Prostate gland (tissue), 2 donors: ENCODE measurements at regions not wholly inside any gene's neighbourhood (a gene's known extent, or its start where the extent isn't known, plus 50 kb on each side); places are given as distances from the start of the nearest gene placed in this dataset.
A peak's percentile ranks its signal among the peaks of the same experiment; 100 is the strongest.

Experiments
- DNase-seq: peaks from one replicate; pipeline ENCODE4 v3.0.0-alpha.2; 2019; ENCODE audit warnings: low spot score
- H3K27ac ChIP-seq, 2 donors: fragments of 200-600 bp; sonication (generic); 2 replicates each; pipeline ENCODE4 v1.5.1; 2017 to 2019
- H3K27me3 ChIP-seq: fragments of 200-600 bp; sonication (generic); replicated peaks from 2 replicates; pipeline ENCODE4 v1.5.1; 2019; ENCODE audit not compliant: insufficient read depth
- H3K36me3 ChIP-seq, 2 donors: fragments of 200-600 bp; sonication (generic); 1 replicate in 1 of 2; 2 replicates in 1 of 2; pipeline versions ENCODE4 v1.5.1 to v1.8.1; 2017 to 2019
- H3K4me1 ChIP-seq: fragments of 200-600 bp; sonication (generic); replicated peaks from 2 replicates; pipeline ENCODE4 v1.5.1; 2019
- H3K4me3 ChIP-seq, 2 donors: fragments of 200-600 bp; sonication (generic); 2 replicates each; pipeline ENCODE4 v1.5.1; 2017 to 2019
- H3K9me3 ChIP-seq: fragments of 200-600 bp; sonication (generic); 2 replicates; pipeline ENCODE4 v1.5.1; 2017
- CTCF ChIP-seq, 4 experiments: fragments of 200-600 bp in 2 of 4; fragments of 450-650 bp in 2 of 4; sonication (generic) in 2 of 4; IDR thresholded peaks; 1 replicate in 3 of 4; 2 replicates in 1 of 4; pipeline ENCODE4 v1.5.1; 2016 to 2019; ENCODE audit warnings: antibody characterized with exemption in 4 of 4, mild to moderate bottlenecking in 2 of 4, moderate library complexity in 2 of 4
- POLR2A ChIP-seq: fragments of 450-650 bp; IDR thresholded peaks from one replicate; pipeline ENCODE4 v1.6.1; 2016; ENCODE audit warnings: antibody characterized with exemption, mild to moderate bottlenecking
- POLR2AphosphoS5 ChIP-seq: sonication (generic); formaldehyde crosslinking; IDR thresholded peaks from one replicate; pipeline ENCODE4 v1.6.1; 2017; ENCODE audit warnings: antibody characterized with exemption
- WGBS: methylation state at CpG from one replicate; pipeline ENCODE4 v1.1.5; 2018; 5-methylcytosine and 5-hydroxymethylcytosine counted together
- intact Hi-C: fragments of 100-400 bp; cut with DNase I; formaldehyde crosslinking; loops from one replicate; pipeline ENCODE4 v1.14.2; 2022

- TF ChIP-seq POLR2AphosphoS5 = no peak
- no peak for TF ChIP-seq CTCF (IDR thresholded peaks at IDR 0.05)
- TF ChIP-seq POLR2A = no peak
- Histone ChIP-seq H3K4me1 (no peaks in the 10 kb centered on the region), H3K27ac (no peak overlapping the region), H3K36me3 (no peaks in the 10 kb centered on the region), H3K4me3 (no peak overlapping the region), H3K9me3 (no peaks in the 10 kb centered on the region), H3K27me3 (no peaks in the 10 kb centered on the region)
- no peak for DNase-seq
- 94% methylated on average over 2 of the region's 2 CpGs for WGBS
- intact Hi-C loops = loop anchor here (10.0 kb wide), 1 partner anchor 107 kb away; the partner anchor contains the start of gene AMER1
These were observed 107.6 kb downstream of the AMER1 start for GRCh38 chrX:64097891-64098290.

- H3K4me1 ChIP-seq = no peaks in the 10 kb centered on the region
- H3K9me3 ChIP-seq = no peaks in the 10 kb centered on the region
- no peak for DNase-seq
- no peak overlapping the region for H3K27ac ChIP-seq
- WGBS = 11% methylated on average over 2 of the region's 2 CpGs
- no peaks in the 10 kb centered on the region for H3K27me3 ChIP-seq
- intact Hi-C loops = loop anchor here (10.0 kb wide), 1 partner anchor 111 kb away; the partner anchor contains the start of gene AMER1
- H3K36me3 ChIP-seq = no peaks in the 10 kb centered on the region
- no peak overlapping the region for H3K4me3 ChIP-seq
- TF ChIP-seq POLR2A = no peak
- TF ChIP-seq CTCF (IDR thresholded peaks at IDR 0.05) = peak in 2 of 4 experiments; percentile 10 to 37
These were observed 111.7 kb downstream of the AMER1 start for GRCh38 chrX:64093761-64094160.
